CD1c-positive myeloid dendritic cell (primary cell): ENCODE measurements at regions not wholly inside any gene's neighbourhood (a gene's known extent, or its start where the extent isn't known, plus 50 kb on each side); places are given as distances from the start of the nearest gene placed in this dataset.
"Not testable (repeated sequence)": the region's sequence is repeated elsewhere in the genome, so short reads cannot be mapped to it uniquely, and the experiment has no call there.

ENCODE experiments used
- DNase-seq: peaks from one replicate; pipeline ENCODE4 v3.0.0-alpha.2; 2016; ENCODE audit errors: extremely low spot score

- DNase-seq, result no peak
Measured at GRCh38 chr7:9711259-9711918, 1262.3 kb upstream of the PHF14 start.

GRCh38 chr7:9718071-9718661, 1255.5 kb upstream of the PHF14 start:
- no peak for DNase-seq

DNA sequence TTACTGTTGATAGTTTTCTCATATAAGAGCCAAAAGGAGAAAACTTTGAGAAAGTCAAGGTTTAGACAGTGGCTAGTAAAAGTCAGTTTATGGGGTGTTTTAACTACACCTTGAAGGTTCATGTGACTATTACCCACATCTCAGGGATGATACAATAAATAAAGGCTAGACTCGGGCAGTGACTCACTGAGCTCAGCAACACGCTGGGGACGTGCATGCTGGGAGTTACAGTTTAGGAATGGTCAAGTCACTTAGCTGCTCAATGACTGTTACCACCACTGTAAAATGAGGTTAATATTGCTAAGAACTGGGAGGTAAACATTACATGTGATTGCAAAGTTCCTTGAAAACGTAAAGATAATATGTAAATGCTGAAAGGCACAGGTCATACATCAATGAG, 1254.4 kb upstream of the PHF14 start:
- no peak for DNase-seq

- DNase-seq, result no peak
Measured at GRCh38 chr7:9719721-9720120, 1254.0 kb upstream of the PHF14 start.

DNA sequence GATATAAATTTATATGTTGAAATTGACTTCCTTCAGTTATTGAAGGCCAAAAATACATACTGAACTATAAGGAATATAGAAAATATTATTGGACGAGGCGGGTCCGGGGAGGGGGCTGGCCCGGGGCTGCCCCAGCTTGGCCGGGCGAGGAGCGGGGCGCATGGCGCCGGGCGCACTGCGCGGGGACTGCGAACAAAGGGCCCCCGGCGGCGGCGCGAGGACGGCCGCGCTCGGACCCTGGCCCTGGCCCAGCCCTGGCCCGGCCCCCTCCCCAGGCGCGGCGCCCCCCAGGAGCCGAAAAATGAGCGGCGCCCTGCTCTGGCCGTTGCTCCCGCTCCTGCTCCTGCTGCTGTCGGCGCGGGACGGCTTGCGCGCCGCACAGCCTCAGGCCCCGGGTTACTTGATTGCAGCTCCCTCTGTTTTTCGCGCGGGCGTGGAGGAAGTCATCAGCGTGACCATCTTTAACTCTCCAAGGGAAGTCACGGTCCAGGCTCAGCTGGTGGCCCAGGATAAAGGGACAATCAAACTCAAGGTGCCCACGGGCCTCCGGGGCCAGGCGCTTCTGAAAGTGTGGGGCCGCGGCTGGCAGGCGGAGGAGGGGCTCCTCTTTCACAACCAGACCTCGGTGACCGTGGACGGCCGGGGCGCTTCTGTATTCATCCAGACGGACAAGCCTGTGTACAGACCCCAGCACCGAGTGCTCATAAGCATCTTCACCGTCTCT, 1247.6 kb upstream of the PHF14 start:
- not testable (repeated sequence) for DNase-seq

DNA sequence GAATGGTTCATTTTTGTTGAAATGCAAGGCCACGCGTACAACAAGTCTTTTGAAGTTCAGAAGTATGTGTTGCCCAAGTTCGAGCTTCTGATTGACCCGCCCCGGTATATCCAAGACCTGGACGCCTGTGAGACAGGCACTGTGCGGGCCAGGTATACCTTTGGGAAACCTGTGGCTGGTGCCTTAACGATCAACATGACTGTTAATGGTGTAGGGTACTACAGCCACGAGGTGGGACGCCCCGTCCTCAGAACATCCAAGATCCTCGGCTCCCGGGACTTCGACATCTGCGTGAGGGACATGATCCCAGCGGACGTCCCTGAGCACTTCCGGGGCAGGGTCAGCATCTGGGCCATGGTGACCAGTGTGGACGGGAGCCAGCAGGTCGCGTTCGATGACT, 1246.9 kb upstream of the PHF14 start:
- not testable (repeated sequence) for DNase-seq

DNA sequence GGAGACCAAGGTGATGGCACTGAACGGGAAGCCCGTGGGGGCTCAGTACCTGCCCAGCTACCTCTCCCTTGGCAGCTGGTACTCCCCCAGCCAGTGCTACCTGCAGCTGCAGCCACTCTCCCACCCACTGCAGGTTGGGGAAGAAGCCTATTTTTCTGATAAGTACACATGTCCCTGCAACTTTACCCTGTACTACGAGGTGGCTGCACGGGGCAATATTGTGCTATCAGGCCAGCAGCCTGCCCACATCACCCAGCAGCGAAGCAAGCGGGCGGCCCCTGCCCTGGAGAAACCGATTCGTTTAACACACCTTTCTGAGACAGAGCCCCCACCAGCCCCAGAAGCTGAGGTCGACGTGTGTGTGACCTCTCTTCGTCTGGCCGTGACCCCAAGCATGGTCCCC, 1246.2 kb upstream of the PHF14 start:
- not testable (repeated sequence) for DNase-seq

GRCh38 chr7:9728014-9728657, 1245.5 kb upstream of the PHF14 start:
- DNase-seq, result not testable (repeated sequence)

GRCh38 chr7:9752033-9752432, 1221.6 kb upstream of the PHF14 start:
- no peak for DNase-seq

DNA sequence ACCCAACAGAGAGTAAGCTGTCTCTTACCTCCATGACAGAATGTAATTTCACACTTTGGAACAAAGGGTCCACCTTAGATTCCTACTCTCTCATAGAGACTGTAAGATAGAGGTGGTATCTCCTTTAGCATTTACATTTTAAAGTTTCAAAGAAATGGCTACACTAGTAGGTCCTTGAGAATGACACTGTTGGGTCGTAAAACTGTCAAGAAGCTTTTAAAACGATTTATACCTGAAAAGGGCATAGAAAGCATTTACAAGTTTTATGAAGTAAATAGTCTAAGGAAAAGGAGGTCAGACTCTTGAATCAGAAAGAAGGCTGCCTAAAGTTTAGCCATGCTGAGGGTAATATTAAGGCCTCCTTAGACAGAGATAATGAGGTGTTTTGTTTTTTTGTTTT, 1212.4 kb upstream of the PHF14 start:
- DNase-seq, result no peak

DNA sequence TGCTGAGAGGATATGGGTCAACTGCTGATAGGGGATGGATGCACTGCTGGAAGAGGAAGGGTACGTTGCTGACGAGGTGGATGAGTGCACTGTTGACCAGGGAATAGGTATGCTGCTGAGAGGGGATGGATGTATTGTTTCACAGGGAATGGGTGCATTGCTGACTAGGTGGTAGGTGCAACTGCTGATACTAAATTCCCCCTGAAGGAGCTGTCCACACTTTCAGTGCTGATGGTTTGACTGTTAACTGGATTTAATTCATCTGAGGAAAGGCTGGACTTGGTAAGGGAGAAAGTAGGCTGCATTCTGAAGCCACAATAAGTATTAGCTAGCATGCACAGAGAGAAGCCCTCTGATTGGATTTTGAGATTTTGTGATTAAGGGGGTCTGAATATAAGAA, 1196.8 kb upstream of the PHF14 start:
- no peak for DNase-seq

- no peak for DNase-seq
Measured at GRCh38 chr7:9778367-9778766, 1195.3 kb upstream of the PHF14 start.

- DNase-seq, result no peak
Measured at GRCh38 chr7:9781710-9782109, 1192.0 kb upstream of the PHF14 start.

DNA sequence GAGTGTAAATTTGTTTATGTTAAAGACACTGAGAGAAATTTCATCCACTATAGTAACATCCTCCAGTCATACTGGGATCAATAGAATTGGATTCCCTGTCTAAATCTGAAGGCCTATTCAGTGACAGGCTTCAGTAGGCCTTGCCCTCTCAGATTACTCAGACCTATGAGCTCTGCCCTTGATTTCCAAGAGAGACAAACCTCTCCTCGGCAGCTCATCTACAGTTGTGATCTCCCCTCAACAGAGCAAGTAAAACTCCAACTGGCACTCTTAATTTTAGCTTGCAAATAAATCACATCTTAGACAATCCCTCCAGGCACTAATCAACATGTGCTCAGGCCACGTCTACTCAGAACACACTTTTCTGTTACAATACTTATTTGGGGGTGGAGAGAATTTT, 1191.4 kb upstream of the PHF14 start:
- DNase-seq, result no peak

- DNase-seq, result no peak
Measured at GRCh38 chr7:9785211-9785610, 1188.5 kb upstream of the PHF14 start.

DNA sequence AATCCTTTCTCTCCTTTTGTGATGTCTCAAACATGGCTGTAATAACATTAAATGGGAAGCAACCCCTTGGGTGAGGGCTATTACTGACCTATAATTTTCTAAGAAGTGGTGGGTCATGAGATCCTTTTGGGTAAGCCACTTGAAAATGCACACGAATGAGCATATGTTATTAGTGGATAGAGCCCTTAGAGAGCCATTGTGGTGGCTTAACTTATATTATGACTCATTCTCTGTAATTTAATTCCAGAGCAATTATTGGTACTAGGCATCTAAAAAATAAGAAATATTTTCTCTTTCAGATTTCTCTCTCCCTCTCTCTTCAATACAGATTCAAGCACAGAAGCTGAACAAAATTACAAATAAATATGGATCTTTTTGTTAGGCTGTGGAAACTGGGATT, 1177.4 kb upstream of the PHF14 start:
- no peak for DNase-seq

- no peak for DNase-seq
Measured at GRCh38 chr7:9822458-9823290, 1151.0 kb upstream of the PHF14 start.

DNA sequence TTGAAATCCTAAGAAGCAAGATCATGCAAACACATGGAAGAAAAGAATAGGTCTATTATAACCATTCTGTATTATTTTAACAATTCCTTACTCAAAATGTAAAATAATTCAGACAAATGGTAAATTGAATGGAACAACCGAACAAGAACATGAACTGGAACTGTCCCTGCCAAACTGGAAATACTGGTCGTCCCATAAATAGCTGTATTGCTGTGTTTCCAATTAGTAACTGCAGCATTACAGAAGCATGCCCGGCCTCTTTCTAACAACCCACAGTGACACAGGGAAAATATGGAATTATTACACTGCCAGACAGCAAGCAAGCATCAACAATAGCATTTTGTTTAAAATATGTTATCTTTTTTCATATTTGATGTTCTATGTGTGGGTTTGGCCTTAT, 1138.5 kb upstream of the PHF14 start:
- no peak for DNase-seq

DNA sequence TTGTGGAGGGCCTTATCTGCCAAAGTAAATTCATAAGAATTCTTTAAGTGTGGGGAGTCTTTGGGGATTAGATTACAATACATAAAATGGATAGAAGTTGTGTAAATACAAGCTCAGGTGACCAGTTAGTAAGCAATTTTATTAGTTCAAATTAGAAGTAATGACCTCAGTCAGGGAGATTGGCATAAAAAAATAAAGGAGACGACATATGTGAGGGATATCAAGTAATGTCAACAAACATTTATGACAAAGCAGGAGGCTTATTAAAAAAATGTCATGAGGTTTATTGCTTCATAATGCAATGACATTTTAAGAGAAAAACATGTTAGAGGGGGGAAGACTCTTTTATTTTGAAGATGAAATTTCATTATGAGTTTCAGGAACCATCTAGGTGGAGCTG, 1137.0 kb upstream of the PHF14 start:
- DNase-seq, result no peak

GRCh38 chr7:9842301-9842700, 1131.4 kb upstream of the PHF14 start:
- DNase-seq, result no peak

DNA sequence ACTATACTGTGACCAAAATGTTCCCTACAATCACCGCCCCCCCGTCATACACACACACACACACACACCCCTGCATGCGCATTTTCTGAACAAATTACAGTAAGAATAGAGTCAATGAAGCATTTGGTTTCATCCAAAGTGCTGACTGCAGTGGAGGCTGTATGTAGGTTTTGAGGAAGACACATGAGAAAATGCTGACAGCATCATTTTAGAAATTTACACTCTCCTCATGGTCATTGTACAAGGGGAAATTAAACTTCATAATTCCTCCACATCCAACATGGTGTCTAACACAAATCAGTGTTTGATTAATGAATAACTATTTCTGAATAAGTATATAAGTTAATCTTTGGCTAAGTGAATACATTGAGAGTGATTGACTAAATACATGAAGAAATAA, 1126.8 kb upstream of the PHF14 start:
- no peak for DNase-seq

GRCh38 chr7:9854605-9855004, 1119.1 kb upstream of the PHF14 start:
- no peak for DNase-seq
